ENCODE measurements at regions not wholly inside any gene's neighbourhood (a gene's known extent, or its start where the extent isn't known, plus 50 kb on each side); places are given as distances from the start of the nearest gene placed in this dataset.

GRCh38 chr12:24414480-24414879, 465.0 kb upstream of the SOX5 start:
- no peak for DNase-seq (ENCODE audit: low spot score)

- DNase-seq (ENCODE audit: low spot score): no peak
Measured at GRCh38 chr12:24411948-24412347, 462.5 kb upstream of the SOX5 start.

GRCh38 chr12:24409868-24410267, 460.4 kb upstream of the SOX5 start:
- DNase-seq (ENCODE audit: low spot score): no peak

- DNase-seq (ENCODE audit: low spot score): no peak
Measured at GRCh38 chr12:24408305-24408704, 458.8 kb upstream of the SOX5 start.

- DNase-seq (ENCODE audit: low spot score): no peak
Measured at GRCh38 chr12:24407884-24408283, 458.4 kb upstream of the SOX5 start.

- DNase-seq (ENCODE audit: low spot score): peak; percentile 44
Measured at GRCh38 chr12:24404086-24404815, 454.8 kb upstream of the SOX5 start.

GRCh38 chr12:24400533-24400932, 451.1 kb upstream of the SOX5 start:
- no peak for DNase-seq (ENCODE audit: low spot score)

- no peak for DNase-seq (ENCODE audit: low spot score)
Measured at GRCh38 chr12:24398605-24399004, 449.1 kb upstream of the SOX5 start.

- DNase-seq (ENCODE audit: low spot score): no peak
Measured at GRCh38 chr12:24396224-24396623, 446.8 kb upstream of the SOX5 start.

- no peak for DNase-seq (ENCODE audit: low spot score)
Measured at GRCh38 chr12:24394246-24394645, 444.8 kb upstream of the SOX5 start.

GRCh38 chr12:24393071-24393470, 443.6 kb upstream of the SOX5 start:
- no peak for DNase-seq (ENCODE audit: low spot score)

- no peak for DNase-seq (ENCODE audit: low spot score)
Measured at GRCh38 chr12:24389394-24389793, 439.9 kb upstream of the SOX5 start.

- no peak for DNase-seq (ENCODE audit: low spot score)
Measured at GRCh38 chr12:24387381-24387780, 437.9 kb upstream of the SOX5 start.

GRCh38 chr12:24386836-24387235, 437.4 kb upstream of the SOX5 start:
- DNase-seq (ENCODE audit: low spot score): no peak

- DNase-seq (ENCODE audit: low spot score): no peak
Measured at GRCh38 chr12:24381790-24382189, 432.3 kb upstream of the SOX5 start.

GRCh38 chr12:24379861-24380521, 430.5 kb upstream of the SOX5 start:
- no peak for DNase-seq (ENCODE audit: low spot score)

- DNase-seq (ENCODE audit: low spot score): no peak
Measured at GRCh38 chr12:24379433-24379832, 430.0 kb upstream of the SOX5 start.

- peak; percentile 72 for DNase-seq (ENCODE audit: low spot score)
Measured at GRCh38 chr12:24378548-24379407, 429.3 kb upstream of the SOX5 start.

- DNase-seq (ENCODE audit: low spot score): no peak
Measured at GRCh38 chr12:24374452-24374851, 425.0 kb upstream of the SOX5 start.

GRCh38 chr12:24373004-24373403, 423.5 kb upstream of the SOX5 start:
- DNase-seq (ENCODE audit: low spot score): no peak

GRCh38 chr12:24366514-24366913, 417.0 kb upstream of the SOX5 start:
- DNase-seq (ENCODE audit: low spot score): no peak

GRCh38 chr12:24364921-24365320, 415.5 kb upstream of the SOX5 start:
- no peak for DNase-seq (ENCODE audit: low spot score)
